Neural progenitor cell (in vitro differentiated cells): ENCODE measurements at regions not wholly inside any gene's neighbourhood (a gene's known extent, or its start where the extent isn't known, plus 50 kb on each side); places are given as distances from the start of the nearest gene placed in this dataset.

Experiments used
- DNase-seq: peaks from one replicate; pipeline ENCODE4 v3.0.0-alpha.2; 2016; ENCODE audit warnings: low spot score
- H2AFZ ChIP-seq: fragments of 200-600 bp; sonication (generic); replicated peaks from 2 replicates; pipeline ENCODE4 v1.6.1; 2016; ENCODE audit warnings: antibody characterized with exemption
- H3F3A ChIP-seq: fragments of 200-600 bp; sonication (generic); 2 replicates; pipeline ENCODE4 v1.6.1; 2016; ENCODE audit warnings: antibody characterized with exemption, low read depth
- H3K27ac ChIP-seq: fragments of 200-600 bp; sonication (generic); 2 replicates; pipeline ENCODE4 v1.5.1; 2016; ENCODE audit warnings: mild to moderate bottlenecking
- H3K27me3 ChIP-seq: fragments of 200-600 bp; sonication (generic); 2 replicates; pipeline ENCODE4 v1.6.1; 2016; ENCODE audit warnings: mild to moderate bottlenecking, moderate library complexity
- H3K36me3 ChIP-seq: fragments of 200-600 bp; sonication (generic); 2 replicates; pipeline ENCODE4 v1.5.1; 2016
- H3K4me1 ChIP-seq: fragments of 200-600 bp; sonication (generic); 2 replicates; pipeline ENCODE4 v1.6.1; 2016; ENCODE audit warnings: mixed run types
- H3K4me2 ChIP-seq: fragments of 200-600 bp; sonication (generic); 2 replicates; pipeline ENCODE4 v1.6.1; 2016
- H3K4me3 ChIP-seq: fragments of 200-600 bp; sonication (generic); 2 replicates; pipeline ENCODE4 v1.5.1; 2016
- H3K79me2 ChIP-seq: fragments of 200-600 bp; sonication (generic); 2 replicates; pipeline ENCODE4 v1.6.1; 2016; ENCODE audit warnings: low read depth
- H3K9ac ChIP-seq: fragments of 200-600 bp; sonication (generic); 2 replicates; pipeline ENCODE4 v1.6.1; 2016
- H3K9me3 ChIP-seq: fragments of 200-600 bp; sonication (generic); 2 replicates; pipeline ENCODE4 v1.5.1; 2016; ENCODE audit warnings: low read depth
- H4K20me1 ChIP-seq: fragments of 200-600 bp; sonication (generic); 2 replicates; pipeline ENCODE4 v1.6.1; 2016; ENCODE audit warnings: low read depth
- H3K27ac Mint-ChIP-seq: 3 replicates; pipeline ENCODE4 v1.8.0; 2021; ENCODE audit warnings: mixed read lengths
- H3K27me3 Mint-ChIP-seq: 2 replicates; pipeline ENCODE4 v1.8.0; 2022; ENCODE audit warnings: low read depth, mild to moderate bottlenecking, inconsistent platforms, moderate library complexity, mixed read lengths; ENCODE audit not compliant: insufficient read depth
- H3K36me3 Mint-ChIP-seq: 3 replicates; pipeline ENCODE4 v1.8.0; 2021; ENCODE audit warnings: mixed read lengths
- H3K4me1 Mint-ChIP-seq: 3 replicates; pipeline ENCODE4 v1.8.0; 2021; ENCODE audit warnings: mixed read lengths
- H3K4me3 Mint-ChIP-seq: 3 replicates; pipeline ENCODE4 v1.8.0; 2021; ENCODE audit warnings: mild to moderate bottlenecking, moderate library complexity, mixed read lengths
- H3K9me3 Mint-ChIP-seq: 3 replicates; pipeline ENCODE4 v1.8.0; 2020; ENCODE audit warnings: mixed read lengths
- CTCF ChIP-seq: fragments of 200-600 bp; sonication (generic); IDR thresholded peaks from 2 replicates; pipeline ENCODE4 v1.5.1; 2017; ENCODE audit warnings: antibody characterized with exemption, mild to moderate bottlenecking
- EZH2 ChIP-seq: fragments of 200-600 bp; sonication (generic); IDR thresholded peaks from 2 replicates; pipeline ENCODE4 v1.6.1; 2017; ENCODE audit warnings: antibody characterized with exemption, mild to moderate bottlenecking, moderate library complexity
- EZH2phosphoT487 ChIP-seq: fragments of 200-600 bp; sonication (generic); IDR thresholded peaks from 2 replicates; pipeline ENCODE4 v1.6.1; 2017; ENCODE audit warnings: antibody characterized with exemption

- Histone ChIP-seq H3K9me3 (no peaks in the 10 kb centered on the region), H3K9ac (no peak overlapping the region), H3K27me3 (no peaks in the 10 kb centered on the region), H3K4me1 (no peaks in the 10 kb centered on the region), H3K79me2 (no peaks in the 10 kb centered on the region), H3K4me2 (no peak overlapping the region), H3K27ac (no peak overlapping the region), H4K20me1 (no peaks in the 10 kb centered on the region), H3K36me3 (no peaks in the 10 kb centered on the region), H3K4me3 (no peak overlapping the region), H3F3A (no peaks in the 10 kb centered on the region), H2AFZ (no peak overlapping the region)
- Mint-ChIP-seq H3K4me3 (no peak overlapping the region), H3K36me3 (no peaks in the 10 kb centered on the region), H3K27me3 (peaks cover 2% of the 10 kb centered on the region), H3K27ac (no peak overlapping the region), H3K9me3 (peaks cover 3% of the 10 kb centered on the region), H3K4me1 (no peaks in the 10 kb centered on the region)
- no peak for TF ChIP-seq EZH2
- no peak for TF ChIP-seq CTCF
- TF ChIP-seq EZH2phosphoT487, result no peak
- no peak for DNase-seq
These were observed 156.4 kb upstream of the AKR1E2 start for GRCh38 chr10:4669585-4669984.

- H3K9me3 ChIP-seq, result no peaks in the 10 kb centered on the region
These were observed 162.6 kb upstream of the AKR1E2 start for GRCh38 chr10:4663162-4663992.

GRCh38 chr10:4662576-4663161, 163.3 kb upstream of the AKR1E2 start:
- Mint-ChIP-seq H3K4me1 (peaks cover 18% of the 10 kb centered on the region), H3K27ac (no peak overlapping the region), H3K9me3 (no peaks in the 10 kb centered on the region), H3K4me3 (no peak overlapping the region), H3K27me3 (peaks cover 5% of the 10 kb centered on the region), H3K36me3 (no peaks in the 10 kb centered on the region)
- no peak for TF ChIP-seq EZH2
- TF ChIP-seq EZH2phosphoT487, result no peak
- no peak for TF ChIP-seq CTCF
- no peaks in the 10 kb centered on the region for H3F3A ChIP-seq
- H3K36me3 ChIP-seq, result no peaks in the 10 kb centered on the region
- DNase-seq, result no peak
- no peaks in the 10 kb centered on the region for H3K27me3 ChIP-seq
- H3K27ac ChIP-seq, result no peak overlapping the region
- H3K4me2 ChIP-seq, result no peak overlapping the region
- H3K4me3 ChIP-seq, result no peak overlapping the region
- no peak overlapping the region for H3K9ac ChIP-seq
- no peak overlapping the region for H2AFZ ChIP-seq
- H3K9me3 ChIP-seq, result no peaks in the 10 kb centered on the region
- H4K20me1 ChIP-seq, result no peaks in the 10 kb centered on the region
- H3K4me1 ChIP-seq, result no peaks in the 10 kb centered on the region
- H3K79me2 ChIP-seq, result no peaks in the 10 kb centered on the region

More at GRCh38 chr10:4663162-4663992, 162.6 kb upstream of the AKR1E2 start:
- Mint-ChIP-seq H3K4me1 (peaks cover 18% of the 10 kb centered on the region), H3K27me3 (peaks cover 5% of the 10 kb centered on the region), H3K9me3 (no peaks in the 10 kb centered on the region), H3K36me3 (no peaks in the 10 kb centered on the region), H3K27ac (no peak overlapping the region), H3K4me3 (no peak overlapping the region)
- Histone ChIP-seq H3K79me2 (no peaks in the 10 kb centered on the region), H3K36me3 (no peaks in the 10 kb centered on the region), H4K20me1 (no peaks in the 10 kb centered on the region), H3K9ac (no peak overlapping the region), H2AFZ (no peak overlapping the region), H3K4me2 (no peak overlapping the region), H3K27me3 (no peaks in the 10 kb centered on the region), H3K4me1 (no peaks in the 10 kb centered on the region), H3K27ac (no peak overlapping the region), H3F3A (no peaks in the 10 kb centered on the region), H3K4me3 (no peak overlapping the region)
- TF ChIP-seq EZH2 (no peak), EZH2phosphoT487 (no peak), CTCF (no peak)
- DNase-seq, result peak; percentile 50
